Thyroid gland (tissue), 4 donors: ENCODE measurements at regions not wholly inside any gene's neighbourhood (a gene's known extent, or its start where the extent isn't known, plus 50 kb on each side); places are given as distances from the start of the nearest gene placed in this dataset.

Source experiments
- POLR2A ChIP-seq, 2 donors: fragments of 450-650 bp; IDR thresholded peaks; one replicate each; pipeline ENCODE4 v1.6.1; 2017; ENCODE audit warnings: antibody characterized with exemption in 2 of 2, mild to moderate bottlenecking in 2 of 2, moderate library complexity in 1 of 2
- TF ChIP-seq, protein P1 (sequence below), 6 experiments: fragments of 200-600 bp in 3 of 6; fragments of 450-650 bp in 3 of 6; sonication (generic) in 3 of 6; IDR thresholded peaks; one replicate each; pipeline ENCODE4 v1.5.1; 2016 to 2019; ENCODE audit warnings: antibody characterized with exemption in 6 of 6, mild to moderate bottlenecking in 2 of 6, inconsistent platforms in 1 of 6, moderate library complexity in 1 of 6

GRCh38 chr5:66520854-66521253 is 75.3 kb upstream of the MAST4 start:
- TF ChIP-seq, protein P1, sequence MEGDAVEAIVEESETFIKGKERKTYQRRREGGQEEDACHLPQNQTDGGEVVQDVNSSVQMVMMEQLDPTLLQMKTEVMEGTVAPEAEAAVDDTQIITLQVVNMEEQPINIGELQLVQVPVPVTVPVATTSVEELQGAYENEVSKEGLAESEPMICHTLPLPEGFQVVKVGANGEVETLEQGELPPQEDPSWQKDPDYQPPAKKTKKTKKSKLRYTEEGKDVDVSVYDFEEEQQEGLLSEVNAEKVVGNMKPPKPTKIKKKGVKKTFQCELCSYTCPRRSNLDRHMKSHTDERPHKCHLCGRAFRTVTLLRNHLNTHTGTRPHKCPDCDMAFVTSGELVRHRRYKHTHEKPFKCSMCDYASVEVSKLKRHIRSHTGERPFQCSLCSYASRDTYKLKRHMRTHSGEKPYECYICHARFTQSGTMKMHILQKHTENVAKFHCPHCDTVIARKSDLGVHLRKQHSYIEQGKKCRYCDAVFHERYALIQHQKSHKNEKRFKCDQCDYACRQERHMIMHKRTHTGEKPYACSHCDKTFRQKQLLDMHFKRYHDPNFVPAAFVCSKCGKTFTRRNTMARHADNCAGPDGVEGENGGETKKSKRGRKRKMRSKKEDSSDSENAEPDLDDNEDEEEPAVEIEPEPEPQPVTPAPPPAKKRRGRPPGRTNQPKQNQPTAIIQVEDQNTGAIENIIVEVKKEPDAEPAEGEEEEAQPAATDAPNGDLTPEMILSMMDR (IDR thresholded peaks at IDR 0.05): no peak
- TF ChIP-seq POLR2A (IDR thresholded peaks at IDR 0.05): no peak
